HG03354 (cell line): ENCODE measurements at regions not wholly inside any gene's neighbourhood (a gene's known extent, or its start where the extent isn't known, plus 50 kb on each side); places are given as distances from the start of the nearest gene placed in this dataset.
"Not testable (repeated sequence)": the region's sequence is repeated elsewhere in the genome, so short reads cannot be mapped to it uniquely, and the experiment has no call there.

ENCODE experiments used
- ATAC-seq: cut with Tn5 transposase; IDR thresholded peaks from one replicate; pipeline ENCODE4 v1.9.1; 2021; ENCODE audit warnings: mild to moderate bottlenecking; ENCODE audit not compliant: unreplicated experiment, poor library complexity, severe bottlenecking

- ATAC-seq = peak; percentile 69
These were observed 57.5 kb upstream of the PLPPR5 start for GRCh38 chr1:99062192-99062591.

GRCh38 chr1:99069146-99069545 is 64.5 kb upstream of the PLPPR5 start:
- ATAC-seq = no peak

GRCh38 chr1:99078529-99078928 is 73.9 kb upstream of the PLPPR5 start:
- not testable (repeated sequence) for ATAC-seq

GRCh38 chr1:99082366-99082765 is 77.7 kb upstream of the PLPPR5 start:
- ATAC-seq = no peak

GRCh38 chr1:99083338-99083737 is 78.7 kb upstream of the PLPPR5 start:
- ATAC-seq = no peak

- peak; percentile 89 for ATAC-seq
These were observed 79.9 kb upstream of the PLPPR5 start for GRCh38 chr1:99084562-99084961.

- no peak for ATAC-seq
These were observed 81.4 kb upstream of the PLPPR5 start for GRCh38 chr1:99086057-99086456.

- ATAC-seq = no peak
These were observed 93.9 kb upstream of the PLPPR5 start for GRCh38 chr1:99098589-99098988.

GRCh38 chr1:99106274-99106673 is 101.6 kb upstream of the PLPPR5 start:
- ATAC-seq = no peak

GRCh38 chr1:99107680-99108079 is 103.0 kb upstream of the PLPPR5 start:
- no peak for ATAC-seq

- no peak for ATAC-seq
These were observed 105.7 kb upstream of the PLPPR5 start for GRCh38 chr1:99110140-99111041.

GRCh38 chr1:99115231-99115630 is 110.6 kb upstream of the PLPPR5 start:
- no peak for ATAC-seq

GRCh38 chr1:99119188-99119587 is 114.5 kb upstream of the PLPPR5 start:
- ATAC-seq = no peak

GRCh38 chr1:99122039-99122438 is 117.4 kb upstream of the PLPPR5 start:
- no peak for ATAC-seq

GRCh38 chr1:99123936-99124335 is 119.3 kb upstream of the PLPPR5 start:
- ATAC-seq = no peak

- ATAC-seq = no peak
These were observed 126.9 kb upstream of the PLPPR5 start for GRCh38 chr1:99131546-99131945.

- no peak for ATAC-seq
These were observed 129.3 kb upstream of the PLPPR5 start for GRCh38 chr1:99133756-99134500.

- ATAC-seq = no peak
These were observed 126.6 kb upstream of the PLPPR4 start for GRCh38 chr1:99137554-99138206.

- no peak for ATAC-seq
These were observed 124.4 kb upstream of the PLPPR4 start for GRCh38 chr1:99139876-99140275.

GRCh38 chr1:99146129-99146848 is 118.0 kb upstream of the PLPPR4 start:
- no peak for ATAC-seq
